Activated CD4-positive, alpha-beta T cell treated with anti-CD3 and anti-CD28 coated beads, Interleukin-2, amount 10 ng/mL, durations not matched to agents 7 days and 5 days (primary cell): ENCODE measurements at regions not wholly inside any gene's neighbourhood (a gene's known extent, or its start where the extent isn't known, plus 50 kb on each side); places are given as distances from the start of the nearest gene placed in this dataset.

Experiments
- CTCF ChIA-PET: fragments of 350-600 bp; sonication (Branson Sonifier 250); formaldehyde crosslinking; loops from one replicate; lab custom pipeline; 2021; ENCODE audit warnings: antibody characterized with exemption; lab: Charles Lee
- POLR2A ChIA-PET: fragments of 350-600 bp; sonication (Branson Sonifier 250); formaldehyde crosslinking; loops from one replicate; lab custom pipeline; 2021; ENCODE audit warnings: antibody characterized with exemption; lab: Charles Lee
- DNase-seq: peaks from one replicate; pipeline ENCODE4 v3.0.0-alpha.2; 2020
- H3K27ac Mint-ChIP-seq: one replicate; pipeline ENCODE4 v1.8.0; 2021; ENCODE audit warnings: mild to moderate bottlenecking, moderate library complexity, mixed read lengths
- H3K27me3 Mint-ChIP-seq: one replicate; pipeline ENCODE4 v1.8.0; 2021; ENCODE audit warnings: mixed read lengths
- H3K36me3 Mint-ChIP-seq: one replicate; pipeline ENCODE4 v1.8.0; 2021; ENCODE audit warnings: low read depth, mixed read lengths
- H3K4me1 Mint-ChIP-seq: one replicate; pipeline ENCODE4 v1.8.0; 2021; ENCODE audit warnings: mixed read lengths
- H3K4me3 Mint-ChIP-seq: one replicate; pipeline ENCODE4 v1.8.0; 2021; ENCODE audit warnings: mild to moderate bottlenecking, moderate library complexity, mixed read lengths
- H3K9me3 Mint-ChIP-seq: one replicate; pipeline ENCODE4 v1.8.0; 2021; ENCODE audit warnings: mixed read lengths

DNA sequence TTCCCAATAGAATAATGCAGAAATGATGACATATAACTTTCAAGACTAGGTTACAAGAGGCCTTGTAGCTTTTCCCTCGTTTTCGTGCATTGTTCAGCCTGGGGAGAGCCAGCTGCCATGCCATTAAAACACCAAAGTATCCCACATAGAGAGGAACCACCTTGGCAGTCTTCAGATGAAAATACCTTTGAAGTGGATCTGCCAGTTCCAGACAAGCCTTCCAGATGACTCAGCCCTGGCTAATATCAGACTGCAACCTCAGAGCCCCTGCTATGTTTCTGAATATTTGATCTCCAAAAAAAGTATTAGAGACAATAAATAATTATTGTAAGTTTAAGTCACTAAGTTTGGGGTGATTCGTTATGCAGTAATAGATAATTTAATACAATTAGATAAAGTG is 294.3 kb upstream of the GBE1 start:
- CTCF ChIA-PET = no interaction called here
- Mint-ChIP-seq H3K4me3 (no peak overlapping the region), H3K36me3 (no peaks in the 10 kb centered on the region), H3K4me1 (no peaks in the 10 kb centered on the region), H3K9me3 (no peaks in the 10 kb centered on the region), H3K27me3 (no peaks in the 10 kb centered on the region), H3K27ac (no peak overlapping the region)
- DNase-seq = no peak
- POLR2A ChIA-PET = no interaction called here

- no peak for DNase-seq
- ChIA-PET CTCF (no interaction called here), POLR2A (no interaction called here)
- Mint-ChIP-seq H3K27ac (no peak overlapping the region), H3K27me3 (no peaks in the 10 kb centered on the region), H3K4me3 (no peak overlapping the region), H3K36me3 (no peaks in the 10 kb centered on the region), H3K4me1 (no peaks in the 10 kb centered on the region), H3K9me3 (no peaks in the 10 kb centered on the region)
Observed at GRCh38 chr3:82054849-82055248, 293.4 kb upstream of the GBE1 start.

GRCh38 chr3:82053236-82053635 is 291.8 kb upstream of the GBE1 start:
- Mint-ChIP-seq H3K27me3 (no peaks in the 10 kb centered on the region), H3K4me3 (no peak overlapping the region), H3K4me1 (no peaks in the 10 kb centered on the region)

DNA sequence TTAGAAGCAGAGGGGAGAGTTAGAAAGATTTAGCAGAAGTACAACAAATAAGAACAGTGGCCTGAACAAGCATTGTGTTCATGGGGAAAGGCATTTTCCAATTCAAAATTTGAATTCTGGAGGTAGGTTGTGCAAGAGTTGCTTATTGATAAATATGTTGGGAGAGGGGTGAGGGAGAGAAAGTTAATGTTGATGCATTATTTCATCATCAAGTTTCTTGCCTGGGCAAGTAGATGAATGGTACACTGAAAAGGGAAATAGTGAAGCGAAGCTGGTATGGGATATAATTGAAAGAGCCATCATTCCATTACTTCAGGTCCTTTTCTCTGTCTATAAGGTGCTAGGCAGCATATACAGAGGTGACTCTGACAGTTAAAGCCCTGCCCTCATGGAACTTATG is 288.9 kb upstream of the GBE1 start:
- DNase-seq = no peak
- ChIA-PET CTCF (no interaction called here), POLR2A (no interaction called here)
- Mint-ChIP-seq H3K36me3 (no peaks in the 10 kb centered on the region), H3K27ac (no peak overlapping the region), H3K9me3 (no peaks in the 10 kb centered on the region), H3K4me3 (no peak overlapping the region), H3K4me1 (no peaks in the 10 kb centered on the region), H3K27me3 (no peaks in the 10 kb centered on the region)

More at GRCh38 chr3:82053236-82053635, 291.8 kb upstream of the GBE1 start:
- Mint-ChIP-seq H3K27ac (no peak overlapping the region), H3K36me3 (no peaks in the 10 kb centered on the region), H3K9me3 (no peaks in the 10 kb centered on the region)
- DNase-seq = no peak
- CTCF ChIA-PET = no interaction called here
- POLR2A ChIA-PET = no interaction called here

DNA sequence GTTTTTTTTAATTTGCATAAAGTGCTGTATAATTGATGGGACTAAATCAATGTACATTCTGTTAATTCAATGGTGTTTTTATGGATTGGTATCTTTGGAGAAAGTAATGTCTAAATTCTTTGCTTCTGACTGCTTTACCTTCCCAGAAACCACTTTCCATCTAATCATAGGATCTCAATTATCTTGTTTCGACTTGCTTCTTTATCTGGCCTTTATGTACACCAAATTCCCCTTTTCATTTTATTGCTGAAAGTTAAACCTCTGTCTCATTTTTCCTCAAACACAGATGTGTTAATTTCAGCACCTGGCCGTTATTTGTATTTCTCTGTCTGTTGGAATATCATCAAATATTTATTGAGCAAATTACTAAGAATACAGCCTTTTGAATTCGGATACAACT is 287.3 kb upstream of the GBE1 start:
- Mint-ChIP-seq H3K9me3 (no peaks in the 10 kb centered on the region), H3K4me1 (no peaks in the 10 kb centered on the region), H3K4me3 (no peak overlapping the region), H3K27me3 (no peaks in the 10 kb centered on the region), H3K27ac (no peak overlapping the region), H3K36me3 (no peaks in the 10 kb centered on the region)
- ChIA-PET CTCF (no interaction called here), POLR2A (no interaction called here)
- DNase-seq = no peak

GRCh38 chr3:82044930-82045705 is 283.7 kb upstream of the GBE1 start:
- POLR2A ChIA-PET = no interaction called here
- Mint-ChIP-seq H3K27me3 (no peaks in the 10 kb centered on the region), H3K27ac (no peak overlapping the region), H3K36me3 (no peaks in the 10 kb centered on the region), H3K4me3 (no peak overlapping the region), H3K4me1 (no peaks in the 10 kb centered on the region), H3K9me3 (peaks cover 2% of the 10 kb centered on the region)
- CTCF ChIA-PET = no interaction called here
- no peak for DNase-seq

GRCh38 chr3:82038556-82038955 is 277.1 kb upstream of the GBE1 start:
- H3K4me3 Mint-ChIP-seq = no peak overlapping the region
- H3K36me3 Mint-ChIP-seq = no peaks in the 10 kb centered on the region
- no peak for DNase-seq
- no peaks in the 10 kb centered on the region for H3K4me1 Mint-ChIP-seq
- H3K27ac Mint-ChIP-seq = no peak overlapping the region
- CTCF ChIA-PET = no interaction called here
- POLR2A ChIA-PET = no interaction called here
- H3K27me3 Mint-ChIP-seq = no peaks in the 10 kb centered on the region
- peaks cover 2% of the 10 kb centered on the region for H3K9me3 Mint-ChIP-seq

DNA sequence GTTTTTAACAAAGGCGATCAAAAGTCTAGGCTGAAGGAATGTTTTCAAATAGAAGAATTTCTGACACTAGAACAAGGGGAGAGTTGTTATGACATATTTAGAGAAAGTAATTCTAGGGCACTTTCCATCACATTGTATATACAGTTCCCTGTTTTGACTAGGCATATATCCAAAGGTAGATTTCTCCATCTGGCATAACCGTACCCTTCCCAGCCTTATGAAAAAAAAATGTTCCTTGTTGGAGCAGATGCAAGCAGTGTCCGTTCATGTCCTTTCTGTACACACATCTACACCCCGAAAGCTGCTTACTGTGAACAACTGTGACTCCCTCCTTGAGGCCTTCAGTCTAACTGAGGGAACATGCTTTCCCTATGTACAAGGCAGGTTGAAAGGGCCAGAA is 271.7 kb upstream of the GBE1 start:
- no peaks in the 10 kb centered on the region for H3K9me3 Mint-ChIP-seq

DNA sequence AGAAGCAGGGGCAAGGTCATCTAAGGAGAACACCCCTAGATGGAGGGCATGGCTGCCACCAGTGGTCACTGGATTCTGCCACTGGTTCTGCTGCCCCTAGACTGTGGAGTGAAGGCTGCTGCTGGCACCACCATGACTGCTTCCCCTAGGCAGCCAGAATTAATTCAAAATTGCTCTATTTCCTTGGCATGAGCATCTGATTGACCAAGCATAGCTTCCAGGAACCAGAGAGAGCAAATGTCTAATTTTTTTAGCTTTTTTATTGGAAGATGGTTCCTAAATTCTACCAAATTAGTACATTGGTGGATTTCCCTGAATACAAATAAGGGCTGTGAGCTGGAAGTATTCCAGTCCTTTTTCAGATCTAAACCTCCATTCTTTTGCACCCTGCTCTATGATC is 270.2 kb upstream of the GBE1 start:
- H3K9me3 Mint-ChIP-seq = no peaks in the 10 kb centered on the region
- H3K4me1 Mint-ChIP-seq = no peaks in the 10 kb centered on the region
- CTCF ChIA-PET = no interaction called here

More for the DNA sequence above, 271.7 kb upstream of the GBE1 start:
- no peaks in the 10 kb centered on the region for H3K36me3 Mint-ChIP-seq
- DNase-seq = no peak
- CTCF ChIA-PET = no interaction called here
- no peak overlapping the region for H3K4me3 Mint-ChIP-seq
- POLR2A ChIA-PET = no interaction called here
- H3K27me3 Mint-ChIP-seq = no peaks in the 10 kb centered on the region
- no peak overlapping the region for H3K27ac Mint-ChIP-seq
- H3K4me1 Mint-ChIP-seq = no peaks in the 10 kb centered on the region

DNA sequence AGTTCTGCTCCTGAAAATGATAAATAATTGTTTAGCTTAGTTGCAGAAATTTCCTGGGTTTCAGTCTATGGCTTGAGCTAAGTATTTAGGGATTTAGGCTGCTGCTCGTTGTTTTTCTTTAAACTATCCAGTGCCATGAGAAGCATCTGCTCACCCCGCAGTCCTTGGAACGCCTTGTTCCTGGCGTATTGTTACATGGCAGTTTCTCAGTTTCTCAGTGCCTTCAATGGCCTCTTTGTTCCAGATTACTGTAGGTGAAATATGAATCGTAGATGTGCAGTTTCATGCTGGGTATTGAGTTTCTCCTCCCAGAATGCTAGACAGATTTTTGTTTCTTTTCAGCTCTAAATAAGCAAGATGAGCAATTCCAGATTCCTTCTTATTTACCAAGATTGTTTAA is 269.5 kb upstream of the GBE1 start:
- Mint-ChIP-seq H3K4me3 (no peak overlapping the region), H3K36me3 (no peaks in the 10 kb centered on the region), H3K9me3 (no peaks in the 10 kb centered on the region), H3K27me3 (no peaks in the 10 kb centered on the region), H3K4me1 (no peaks in the 10 kb centered on the region), H3K27ac (no peak overlapping the region)
- POLR2A ChIA-PET = no interaction called here
- CTCF ChIA-PET = no interaction called here
- no peak for DNase-seq

More for the DNA sequence above, 270.2 kb upstream of the GBE1 start:
- Mint-ChIP-seq H3K27me3 (no peaks in the 10 kb centered on the region), H3K4me3 (no peak overlapping the region), H3K27ac (no peak overlapping the region), H3K36me3 (no peaks in the 10 kb centered on the region)
- POLR2A ChIA-PET = no interaction called here
- DNase-seq = no peak

GRCh38 chr3:82022836-82023235 is 261.4 kb upstream of the GBE1 start:
- no peak overlapping the region for H3K27ac Mint-ChIP-seq
- no peak overlapping the region for H3K4me3 Mint-ChIP-seq
- no peaks in the 10 kb centered on the region for H3K36me3 Mint-ChIP-seq
- H3K9me3 Mint-ChIP-seq = no peaks in the 10 kb centered on the region
- ChIA-PET POLR2A (no interaction called here), CTCF (no interaction called here)
- H3K27me3 Mint-ChIP-seq = no peaks in the 10 kb centered on the region
- DNase-seq = no peak
- H3K4me1 Mint-ChIP-seq = no peaks in the 10 kb centered on the region

GRCh38 chr3:82020282-82020681 is 258.8 kb upstream of the GBE1 start:
- Mint-ChIP-seq H3K27me3 (no peaks in the 10 kb centered on the region), H3K4me1 (no peaks in the 10 kb centered on the region), H3K27ac (no peak overlapping the region), H3K4me3 (no peak overlapping the region), H3K36me3 (no peaks in the 10 kb centered on the region), H3K9me3 (no peaks in the 10 kb centered on the region)
- POLR2A ChIA-PET = no interaction called here
- CTCF ChIA-PET = no interaction called here
- DNase-seq = no peak

GRCh38 chr3:82015241-82015640 is 253.8 kb upstream of the GBE1 start:
- ChIA-PET POLR2A (no interaction called here), CTCF (no interaction called here)
- Mint-ChIP-seq H3K36me3 (no peaks in the 10 kb centered on the region), H3K4me1 (no peaks in the 10 kb centered on the region), H3K4me3 (no peak overlapping the region), H3K27ac (no peak overlapping the region), H3K27me3 (no peaks in the 10 kb centered on the region), H3K9me3 (no peaks in the 10 kb centered on the region)
- no peak for DNase-seq

DNA sequence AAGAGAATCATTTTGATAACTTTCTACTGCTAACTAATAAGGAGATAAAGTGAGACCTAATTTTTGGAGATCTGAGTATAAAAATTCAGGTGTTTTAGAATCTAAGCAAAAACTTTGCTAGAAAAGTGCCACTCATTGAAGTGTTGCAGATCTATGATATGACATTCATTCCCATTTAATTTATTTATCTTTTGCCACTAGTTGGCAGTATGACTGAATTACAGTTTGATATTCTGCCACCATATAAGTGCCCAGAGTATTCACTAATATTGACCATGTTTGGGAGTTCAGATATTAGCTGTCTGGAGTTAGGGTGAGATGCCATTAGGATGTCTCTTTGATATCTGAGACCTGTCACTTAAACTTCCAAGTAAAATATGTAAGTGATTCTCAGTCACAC is 251.3 kb upstream of the GBE1 start:
- Mint-ChIP-seq H3K36me3 (no peaks in the 10 kb centered on the region), H3K4me1 (no peaks in the 10 kb centered on the region), H3K9me3 (no peaks in the 10 kb centered on the region), H3K27ac (no peak overlapping the region), H3K4me3 (no peak overlapping the region), H3K27me3 (no peaks in the 10 kb centered on the region)
- POLR2A ChIA-PET = no interaction called here
- CTCF ChIA-PET = no interaction called here
- no peak for DNase-seq
